Hematopoietic multipotent progenitor cell treated with erythropoietin and hydrocortisone succinate and interleukin-3 and kit ligand, for 6 days (in vitro differentiated cells): ENCODE measurements at regions not wholly inside any gene's neighbourhood (a gene's known extent, or its start where the extent isn't known, plus 50 kb on each side); places are given as distances from the start of the nearest gene placed in this dataset.

Experiments
- DNase-seq: peaks from one replicate; pipeline ENCODE4 v3.0.0-alpha.2; 2015

DNA sequence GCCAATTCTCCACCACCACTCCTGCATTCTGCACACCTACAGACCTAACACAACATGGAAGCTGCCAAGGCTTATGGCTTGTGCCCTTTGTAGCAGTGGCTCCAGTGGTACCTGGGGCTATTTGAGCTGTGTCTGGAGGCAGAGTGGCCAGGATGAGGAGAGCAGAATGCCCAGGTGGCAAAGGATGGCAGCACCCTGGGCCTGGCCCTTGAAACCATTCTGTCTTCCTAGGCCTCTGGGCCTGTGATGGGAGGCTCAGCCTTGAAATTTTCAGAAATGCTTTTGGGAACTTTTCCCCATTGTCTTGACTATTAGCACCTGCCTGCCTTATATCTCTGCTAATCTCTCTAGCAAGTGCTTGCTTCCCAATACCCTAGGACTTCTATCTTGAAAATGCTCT lies 241.7 kb downstream of the TMEM167A start:
- no peak for DNase-seq

DNA sequence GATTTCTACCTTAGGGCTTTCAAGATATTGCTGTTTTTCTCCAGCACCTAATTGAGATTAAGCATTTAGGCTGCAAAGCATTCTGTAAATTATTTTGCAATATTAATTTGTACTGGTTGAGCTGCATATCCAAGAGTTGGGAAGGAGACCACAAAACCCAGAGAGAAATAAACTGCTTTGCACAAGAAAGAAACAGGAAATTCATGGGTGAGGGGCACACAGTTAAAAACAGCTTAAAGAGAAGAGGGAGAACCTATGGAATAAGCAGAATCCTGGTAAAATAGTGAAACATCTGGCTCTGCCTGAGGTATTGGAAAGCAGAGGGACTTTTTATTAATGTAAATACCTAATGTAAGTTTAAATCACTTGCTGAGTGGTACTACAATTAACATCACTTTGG lies 243.0 kb downstream of the TMEM167A start:
- DNase-seq, result no peak

GRCh38 chr5:82833277-82833676 lies 243.9 kb downstream of the TMEM167A start:
- no peak for DNase-seq

DNA sequence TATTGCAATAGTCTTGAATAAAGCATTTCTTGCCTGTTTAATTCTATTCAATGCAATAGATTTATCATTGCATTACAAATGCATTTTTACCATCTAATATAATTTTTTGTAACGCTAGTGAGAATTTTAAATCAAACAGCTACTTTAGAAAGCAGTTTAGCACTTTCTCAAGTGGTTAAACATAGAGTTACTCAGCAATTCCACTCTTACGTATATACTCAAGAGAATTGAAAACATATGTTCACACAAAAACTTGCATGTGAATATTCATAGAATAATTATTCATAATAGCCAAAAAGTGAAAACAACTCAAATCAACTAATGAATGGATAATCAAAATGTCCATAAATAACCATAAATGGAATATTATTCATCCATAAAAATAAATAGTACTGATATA lies 244.7 kb downstream of the TMEM167A start:
- no peak for DNase-seq

DNA sequence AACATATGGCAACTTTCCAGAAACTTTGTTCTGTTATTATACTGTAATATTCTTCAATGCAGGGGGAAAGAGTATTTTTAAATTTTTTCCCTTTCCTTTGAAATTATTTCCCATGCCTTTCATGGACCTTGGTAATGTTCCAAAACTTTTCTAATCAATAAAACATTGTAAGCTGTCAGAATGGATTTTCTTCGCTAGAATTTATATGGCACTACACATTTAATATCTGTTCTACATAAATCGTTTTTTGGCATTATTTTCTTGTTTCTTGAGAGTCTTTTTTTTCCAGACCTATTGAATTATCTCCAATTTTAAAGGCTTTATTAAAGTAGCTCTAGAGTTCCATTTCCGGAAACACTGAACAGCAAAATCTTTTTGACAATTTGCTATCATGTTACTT lies 249.0 kb downstream of the TMEM167A start:
- DNase-seq, result no peak

DNA sequence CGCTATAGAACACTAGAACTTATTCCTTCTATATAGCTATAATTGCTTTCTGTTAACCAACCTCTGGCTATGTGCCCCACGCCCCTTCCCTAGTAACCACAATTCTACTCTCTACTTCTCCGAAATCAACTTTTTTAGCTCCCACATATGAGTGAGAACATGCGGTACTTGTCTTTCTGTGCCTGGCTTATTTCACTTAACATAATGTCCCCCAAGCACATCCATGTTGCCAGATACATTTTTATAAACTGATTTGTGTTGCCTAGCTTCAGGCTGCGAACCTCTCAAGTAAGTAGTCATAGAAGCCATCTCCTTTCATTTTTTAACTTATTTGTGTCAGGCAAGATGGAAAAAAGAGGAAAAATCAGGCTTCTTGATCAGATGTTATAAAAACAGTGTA lies 249.5 kb downstream of the TMEM167A start:
- no peak for DNase-seq

DNA sequence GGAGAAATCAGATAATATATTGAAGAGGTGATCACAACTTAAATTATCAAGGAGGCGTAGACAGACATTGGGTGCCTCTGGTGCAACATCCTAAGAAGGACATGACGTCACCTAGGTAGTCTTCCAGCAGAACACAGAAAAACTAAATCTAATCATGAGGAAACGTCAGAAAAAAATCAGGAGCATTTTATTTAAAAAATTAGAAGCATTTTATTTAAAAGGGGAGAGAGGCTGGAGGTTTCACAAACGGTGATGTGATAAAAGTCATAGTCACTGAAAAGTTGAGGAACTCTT lies 254.6 kb downstream of the TMEM167A start:
- no peak for DNase-seq

GRCh38 chr5:82821846-82822633 lies 255.2 kb downstream of the TMEM167A start:
- DNase-seq, result no peak

DNA sequence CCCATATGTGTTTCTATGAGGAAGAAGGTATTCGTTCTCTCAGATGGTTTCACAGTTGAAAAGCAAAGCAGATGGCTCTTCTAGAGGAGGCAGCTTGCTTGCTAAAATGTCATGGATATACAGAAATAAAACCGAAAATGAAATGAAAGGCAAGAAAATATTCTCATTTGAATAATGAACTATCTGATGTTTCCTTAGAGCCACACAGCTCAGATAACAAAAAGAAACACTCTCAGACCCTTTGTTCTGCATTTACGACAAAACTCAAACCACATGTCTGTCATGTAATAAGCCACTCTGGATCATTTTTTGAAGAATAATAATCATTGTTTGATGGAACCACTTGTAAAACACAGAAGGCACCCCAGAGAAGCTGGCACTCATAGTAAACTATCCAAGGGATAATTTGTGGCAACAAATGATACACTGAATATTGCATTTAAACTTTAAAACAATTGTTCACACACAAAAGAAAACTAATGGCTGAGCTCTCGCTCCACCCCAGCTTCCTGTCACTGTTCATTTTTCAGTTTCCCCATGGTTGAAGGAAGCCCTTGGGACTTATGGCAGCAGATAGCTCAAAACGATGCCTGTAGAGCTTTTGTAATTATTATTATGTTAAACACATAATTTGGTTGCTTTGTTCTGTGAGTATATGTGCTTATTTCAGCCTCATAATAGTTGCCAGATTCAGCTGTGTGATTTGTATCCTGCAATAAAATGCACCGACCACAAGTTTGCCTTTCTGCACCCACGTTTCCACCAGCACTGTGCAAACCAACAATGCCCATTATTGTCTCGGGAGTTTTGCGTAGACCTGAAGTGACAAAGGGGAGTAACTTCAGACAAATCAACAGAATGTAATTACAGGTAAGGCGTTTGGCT lies 256.0 kb downstream of the TMEM167A start:
- no peak for DNase-seq

DNA sequence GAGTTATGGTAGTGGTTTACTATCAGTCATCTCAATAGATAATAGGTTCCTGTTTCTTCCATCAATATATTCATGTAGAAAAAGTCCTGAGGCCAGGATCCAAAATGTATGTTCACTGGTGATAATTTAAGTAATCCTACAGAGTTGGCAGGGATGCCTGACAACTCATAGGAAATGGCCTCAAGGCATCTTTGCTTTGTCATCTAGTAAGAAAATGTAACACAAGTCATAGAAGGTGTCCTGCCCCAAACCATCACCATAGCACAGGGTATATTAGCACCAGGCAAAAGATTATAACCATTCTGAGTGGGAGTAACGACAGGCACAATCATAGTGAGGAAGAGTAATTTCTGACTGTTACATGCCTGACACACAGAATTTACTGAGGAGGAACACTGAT lies 257.0 kb downstream of the TMEM167A start:
- no peak for DNase-seq

DNA sequence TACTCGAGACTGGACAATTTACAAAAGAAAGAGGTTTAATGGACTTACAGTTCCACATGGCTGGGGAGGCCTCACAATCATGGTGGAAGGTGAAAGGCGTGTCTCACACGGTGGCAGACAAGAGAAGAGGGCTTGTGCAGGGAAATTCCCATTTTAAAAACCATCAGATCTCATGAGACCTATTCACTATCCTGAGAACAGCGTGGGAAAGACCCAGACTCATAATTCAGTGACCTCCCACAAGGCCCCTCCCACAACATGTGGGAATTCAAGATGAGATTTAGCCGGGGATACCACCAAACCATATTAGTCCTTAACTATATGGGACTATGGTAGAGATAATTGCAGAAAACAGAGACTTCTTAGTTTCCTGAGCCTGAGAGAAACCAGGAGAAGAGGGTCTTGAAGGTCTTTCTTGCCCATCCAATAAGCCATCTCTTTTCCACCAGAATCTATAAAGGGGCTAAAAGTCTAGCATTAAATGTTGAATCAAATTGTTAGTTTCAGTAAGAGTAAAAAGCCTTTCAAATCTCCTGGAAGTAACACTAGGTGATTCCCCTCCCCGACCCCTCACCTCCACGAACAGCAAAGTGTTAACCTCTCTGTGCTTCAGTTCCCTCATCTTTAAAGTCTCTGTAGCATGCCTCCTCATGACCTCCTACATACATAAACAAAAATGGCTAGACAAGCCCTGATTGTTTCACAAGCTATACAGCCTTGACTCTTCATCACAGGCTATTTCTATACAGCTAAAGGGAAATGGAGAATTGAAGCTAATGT lies 259.1 kb downstream of the TMEM167A start:
- DNase-seq, result no peak

DNA sequence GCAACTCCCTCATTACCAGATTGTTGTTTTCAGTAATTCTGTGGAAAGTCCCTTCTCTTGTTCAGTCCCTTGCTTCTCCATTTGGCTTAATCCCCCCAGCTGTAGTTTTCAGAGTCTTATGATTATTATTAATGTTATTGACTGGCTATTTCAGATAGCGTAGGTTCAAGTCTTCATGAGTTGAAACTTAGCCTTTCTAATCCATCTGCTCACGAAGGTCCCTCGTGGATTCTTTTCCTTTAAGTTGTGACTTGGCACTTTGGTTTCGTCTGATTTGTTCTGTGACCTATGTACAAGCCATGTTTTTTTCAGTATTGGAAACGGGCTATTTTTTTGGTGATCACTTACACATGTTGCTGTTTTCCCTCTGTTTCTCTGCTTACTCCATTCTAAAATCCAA lies 260.3 kb downstream of the TMEM167A start:
- no peak for DNase-seq

- no peak for DNase-seq
Observed at GRCh38 chr5:82815871-82816270, 261.3 kb downstream of the TMEM167A start.

DNA sequence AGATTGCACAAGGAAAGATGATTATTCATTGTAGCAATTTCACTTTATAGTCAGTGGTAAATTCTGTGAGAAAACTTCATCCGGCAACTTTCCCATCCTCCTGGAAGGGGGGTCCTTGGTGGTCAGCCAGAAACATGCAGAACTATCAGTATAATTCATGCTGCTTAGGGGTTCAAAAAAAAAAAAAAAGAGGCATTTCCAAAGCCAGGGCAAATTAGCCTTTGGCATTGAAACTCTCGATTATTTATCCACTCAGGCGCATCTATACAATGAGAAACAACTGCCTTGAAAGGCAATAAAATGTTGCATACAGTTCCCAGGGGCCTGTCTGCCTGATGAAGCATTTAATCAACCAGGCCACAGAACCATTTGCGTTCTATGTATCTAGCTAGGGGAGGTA lies 263.3 kb downstream of the TMEM167A start:
- no peak for DNase-seq

- DNase-seq, result peak; percentile 9
Observed at GRCh38 chr5:82812575-82812974, 264.6 kb downstream of the TMEM167A start.

- no peak for DNase-seq
Observed at GRCh38 chr5:82811490-82811889, 265.7 kb downstream of the TMEM167A start.

DNA sequence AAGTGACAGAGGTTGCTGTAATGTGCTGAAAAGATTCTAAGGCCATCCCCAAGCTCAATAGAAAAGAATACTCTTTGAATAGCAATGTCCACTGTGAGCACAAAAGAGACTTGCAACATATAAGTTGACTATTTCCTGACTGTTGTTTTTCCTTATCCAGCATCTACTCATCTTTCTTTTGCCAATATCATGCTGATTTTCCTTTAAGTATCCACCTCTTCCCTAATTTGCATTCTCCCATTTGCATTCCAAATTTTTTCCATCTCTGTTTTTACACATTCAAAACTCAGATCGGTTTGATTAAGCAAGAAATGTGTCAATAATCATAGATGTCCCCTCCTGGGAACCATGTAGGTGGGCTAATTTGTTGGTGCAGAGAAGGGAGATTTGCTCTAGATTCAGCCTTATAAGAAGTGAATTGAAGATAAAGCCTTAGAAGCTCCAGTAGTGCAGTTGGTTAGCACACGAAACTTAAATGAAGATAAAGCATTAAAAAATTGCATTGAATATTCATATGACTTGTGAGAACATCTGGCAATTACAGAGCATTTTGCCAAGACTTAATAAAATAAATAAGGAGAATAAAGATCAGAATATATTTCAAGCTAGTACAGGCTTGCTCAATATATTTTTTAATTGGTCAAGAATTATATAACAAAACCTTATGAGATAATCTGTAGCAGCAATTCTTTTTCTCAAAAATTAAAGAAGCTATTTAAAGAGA lies 267.6 kb downstream of the TMEM167A start:
- DNase-seq, result no peak

DNA sequence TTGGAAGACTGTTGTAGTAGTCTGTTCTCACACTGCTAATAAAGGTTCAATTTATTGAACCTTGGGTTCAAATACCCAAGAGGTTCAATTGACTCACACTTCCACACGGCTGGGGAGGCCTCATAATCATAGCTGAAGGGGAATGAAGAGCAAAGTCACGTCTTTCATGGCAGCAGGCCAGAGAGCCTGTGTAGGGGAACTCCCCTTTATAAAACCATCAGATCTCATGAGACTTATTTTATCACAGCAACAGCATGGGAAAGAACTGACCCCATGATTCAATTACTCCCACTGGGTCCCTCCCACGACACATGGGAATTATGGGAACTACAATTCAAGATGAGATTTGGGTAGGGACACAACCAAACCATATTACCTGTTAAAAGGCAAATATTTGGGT lies 268.2 kb downstream of the TMEM167A start:
- DNase-seq, result peak; percentile 4

- DNase-seq, result no peak
Observed at GRCh38 chr5:82807021-82807420, 270.2 kb downstream of the TMEM167A start.

- no peak for DNase-seq
Observed at GRCh38 chr5:82806513-82806912, 270.7 kb downstream of the TMEM167A start.

GRCh38 chr5:82804155-82804690 lies 273.0 kb downstream of the TMEM167A start:
- no peak for DNase-seq

DNA sequence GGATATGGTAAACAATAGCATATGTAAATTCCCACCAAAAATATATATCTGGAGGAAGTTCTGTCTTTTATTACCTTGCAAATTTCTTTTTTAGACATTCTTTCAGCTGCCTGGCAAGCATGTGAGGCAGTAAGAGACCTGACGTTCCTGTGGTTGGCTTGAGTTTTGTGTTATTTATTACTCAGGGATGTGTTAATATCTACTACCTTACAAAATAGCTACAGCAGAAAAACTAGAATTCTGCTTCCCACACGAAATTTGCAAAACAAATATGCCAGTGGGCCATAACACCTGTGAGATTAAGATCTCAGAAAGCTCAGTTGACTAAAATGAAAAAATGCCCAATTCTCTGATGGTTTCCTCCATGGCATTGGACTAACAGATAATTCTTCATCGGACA lies 274.2 kb downstream of the TMEM167A start:
- no peak for DNase-seq

- DNase-seq, result no peak
Observed at GRCh38 chr5:82800826-82801225, 276.4 kb downstream of the TMEM167A start.
